ENCODE measurements at regions not wholly inside any gene's neighbourhood (a gene's known extent, or its start where the extent isn't known, plus 50 kb on each side); places are given as distances from the start of the nearest gene placed in this dataset.

DNA sequence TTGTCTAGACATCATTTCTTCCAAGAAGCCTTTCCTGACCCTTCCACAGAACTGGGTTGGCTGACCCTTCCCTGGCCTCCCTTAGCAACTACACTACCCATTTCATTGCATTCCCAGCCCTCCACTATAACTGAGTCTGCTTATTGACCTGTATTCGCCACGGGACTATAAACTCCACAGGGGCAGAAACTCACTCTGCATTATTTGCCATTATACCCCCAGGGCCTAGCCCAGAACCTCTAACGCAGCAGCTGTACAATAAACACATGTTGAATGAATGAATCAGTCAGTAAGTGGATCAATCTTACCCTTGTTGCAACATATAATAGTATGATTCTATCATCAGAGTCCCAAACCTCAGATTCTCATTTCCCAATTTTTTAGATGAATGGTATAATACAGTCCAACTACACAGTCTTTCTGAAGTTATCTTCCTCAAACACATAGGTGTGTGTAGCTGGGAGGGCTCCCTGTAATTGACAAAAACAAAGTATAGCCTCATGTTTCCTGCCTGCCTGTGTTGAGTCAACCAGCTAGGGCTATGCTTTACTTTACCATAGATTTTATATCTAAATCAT is 209.3 kb downstream of the CHIC2 start:
- TF ChIP-seq POLR2A (IDR thresholded peaks at IDR 0.05; ENCODE audit: low read length) (no peak), GATA1 (IDR thresholded peaks at IDR 0.05; ENCODE audit: low read depth, low read length) (no peak)

Data from erythroblast (primary cell).